ENCODE measurements at regions not wholly inside any gene's neighbourhood (a gene's known extent, or its start where the extent isn't known, plus 50 kb on each side); places are given as distances from the start of the nearest gene placed in this dataset.
"Not testable (repeated sequence)": the region's sequence is repeated elsewhere in the genome, so short reads cannot be mapped to it uniquely, and the experiment has no call there.

DNA sequence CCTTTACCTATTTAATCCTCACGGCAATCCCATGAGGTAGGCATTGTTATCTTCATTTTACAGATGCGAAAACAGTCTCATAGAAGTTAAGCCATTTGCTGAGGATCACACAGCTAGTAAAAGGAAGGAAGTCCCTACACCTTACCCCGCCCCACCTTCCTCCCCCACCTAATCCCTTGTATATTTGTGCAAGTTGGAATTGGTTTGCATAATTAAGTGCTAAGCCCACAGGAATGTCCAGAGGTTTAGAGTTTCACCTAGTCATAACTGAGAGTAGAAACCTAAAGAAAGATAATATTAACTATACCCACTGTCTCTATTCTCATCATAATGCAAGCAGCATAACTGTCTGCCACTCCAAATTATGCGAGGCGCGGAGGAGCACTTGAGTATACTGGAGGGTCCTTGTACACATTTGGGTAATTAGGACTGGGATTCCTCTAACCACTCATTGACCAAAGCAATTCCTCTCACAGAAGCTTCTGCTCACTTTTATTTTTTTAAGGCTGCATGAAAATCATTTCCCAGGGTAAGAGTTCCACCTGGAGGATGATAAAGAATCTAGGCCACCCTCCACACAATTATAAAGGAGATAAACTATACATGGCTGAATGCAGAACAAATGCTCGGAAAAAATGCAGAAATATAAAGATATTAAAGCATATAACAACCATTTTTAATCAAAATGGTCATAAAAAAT is 199.9 kb downstream of the FAM181B start:
- no peak for DNase-seq

- DNase-seq = no peak
These were observed 203.7 kb downstream of the FAM181B start for GRCh38 chr11:82529936-82530335.

DNA sequence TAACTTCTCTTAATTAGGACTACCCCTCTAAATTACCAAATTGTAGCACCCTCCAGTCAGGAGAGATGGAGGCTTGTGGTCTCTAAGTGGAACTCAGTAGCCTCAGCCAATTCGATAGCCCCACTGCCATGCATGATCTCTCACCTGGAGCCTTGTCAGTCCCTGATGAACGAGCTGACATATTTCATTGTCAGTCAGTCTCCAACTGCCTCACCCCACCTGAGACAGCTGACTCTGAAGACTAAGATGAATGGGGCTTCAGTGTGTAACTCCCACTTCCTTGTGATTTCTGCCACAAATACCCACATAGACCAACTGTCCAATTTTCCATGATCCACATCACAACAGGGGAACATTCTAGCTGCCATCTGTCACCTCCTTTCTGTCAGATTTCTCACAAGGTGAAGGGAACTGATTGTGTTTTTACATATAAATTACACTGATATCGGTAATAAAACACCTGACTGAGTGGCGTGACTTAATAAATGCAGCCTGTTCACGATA is 206.5 kb downstream of the FAM181B start:
- no peak for DNase-seq

DNA sequence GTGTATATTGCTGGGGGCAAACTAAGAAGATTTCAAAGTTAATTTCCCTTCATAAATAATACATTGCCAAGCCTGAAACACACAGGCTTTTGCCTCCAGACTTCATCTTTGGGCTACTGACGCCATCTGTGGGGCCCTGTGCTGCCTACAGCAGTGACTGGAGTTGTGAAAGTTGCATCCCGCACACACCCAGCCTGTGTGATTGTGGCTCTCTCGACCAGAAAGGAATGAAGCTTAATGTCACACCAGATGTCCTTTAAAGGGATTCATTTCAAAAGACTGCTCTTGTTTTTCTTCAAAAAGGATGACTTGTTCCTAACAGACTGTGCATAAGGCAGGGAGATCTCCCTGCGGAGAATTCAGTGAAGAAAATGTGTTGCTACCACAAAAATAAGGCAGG is 210.5 kb downstream of the FAM181B start:
- no peak for DNase-seq

- no peak for DNase-seq
These were observed 212.2 kb downstream of the FAM181B start for GRCh38 chr11:82521427-82521826.

- DNase-seq = no peak
These were observed 226.4 kb downstream of the FAM181B start for GRCh38 chr11:82507288-82507687.

DNA sequence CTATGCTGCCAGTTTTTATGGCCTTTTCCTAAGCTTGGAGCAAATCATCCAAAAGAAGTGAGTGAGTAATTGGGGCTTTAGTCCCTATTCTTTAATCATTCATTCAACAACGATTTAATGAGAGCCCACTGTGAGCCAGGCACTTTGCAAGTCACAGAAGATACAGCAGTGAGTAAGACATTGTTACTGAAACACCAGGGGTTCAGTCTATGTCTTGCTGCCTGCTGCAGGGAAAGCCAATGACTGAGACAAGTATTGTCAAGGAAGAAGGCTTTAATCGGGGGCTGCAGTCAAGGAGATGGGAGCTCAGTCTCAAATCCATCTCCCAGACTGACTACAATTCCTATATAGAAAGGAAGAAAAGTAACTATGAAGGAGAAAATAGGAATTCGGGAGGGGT is 228.3 kb downstream of the FAM181B start:
- DNase-seq = no peak

DNA sequence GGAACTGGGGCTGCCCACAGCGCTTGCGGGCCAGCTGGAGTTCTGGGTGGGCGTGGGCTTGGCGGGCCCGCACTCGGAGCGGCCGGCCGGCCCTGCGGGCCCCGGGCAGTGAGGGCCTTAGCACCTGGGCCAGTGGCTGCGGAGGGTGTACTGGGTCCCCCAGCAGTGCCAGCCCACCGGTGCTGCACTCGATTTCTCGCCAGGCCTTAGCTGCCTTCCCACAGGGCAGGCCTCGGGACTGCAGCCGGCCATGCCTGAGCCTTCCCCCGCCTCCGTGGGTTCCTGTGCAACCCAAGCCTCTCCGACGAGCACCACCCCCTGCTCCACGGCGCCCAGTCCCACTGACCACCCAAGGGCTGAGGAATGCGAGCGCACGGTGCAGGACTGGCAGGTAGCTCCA is 232.5 kb downstream of the FAM181B start:
- not testable (repeated sequence) for DNase-seq

DNA sequence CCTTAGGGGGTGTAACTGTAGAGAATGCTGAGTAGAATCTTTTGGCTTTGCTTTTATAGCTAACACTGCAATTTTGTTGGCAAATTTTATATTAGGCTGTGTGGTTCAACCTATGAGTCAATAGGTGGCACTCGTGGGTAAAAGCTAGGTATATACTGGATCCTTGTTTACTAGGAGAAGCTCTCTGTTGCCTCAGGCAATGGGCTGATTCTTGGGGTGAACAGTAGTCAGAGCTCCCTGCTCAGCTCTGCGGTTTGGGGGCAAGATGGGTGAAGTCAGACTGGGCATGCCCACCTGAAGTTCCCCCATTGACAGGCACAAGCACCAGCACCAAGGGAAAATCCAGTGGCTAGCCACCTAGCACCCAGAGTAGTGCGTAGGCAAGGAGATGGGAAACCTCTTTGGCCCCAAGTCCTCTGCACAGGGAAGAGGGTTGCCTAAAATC is 238.7 kb downstream of the FAM181B start:
- DNase-seq = no peak

GRCh38 chr11:82474876-82475275 is 258.8 kb downstream of the FAM181B start:
- no peak for DNase-seq

DNA sequence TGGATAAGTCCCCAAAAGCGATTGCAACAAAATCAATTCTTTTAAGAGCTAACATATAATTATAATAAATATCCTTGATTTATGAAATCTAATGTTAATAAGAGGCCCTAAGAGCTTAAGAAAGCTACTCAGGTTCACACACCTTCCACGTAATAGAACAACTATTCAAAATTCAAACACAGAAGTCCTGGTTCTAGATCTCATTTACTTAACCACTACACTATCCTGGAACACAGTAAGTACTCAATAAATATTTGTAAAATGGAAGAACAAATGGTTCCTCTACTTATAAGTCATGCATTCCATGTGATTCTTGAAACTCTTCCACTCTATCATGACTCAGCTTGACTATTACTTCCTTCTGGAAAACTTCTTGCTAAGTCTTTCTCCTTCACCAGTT is 268.2 kb downstream of the FAM181B start:
- no peak for DNase-seq

DNA sequence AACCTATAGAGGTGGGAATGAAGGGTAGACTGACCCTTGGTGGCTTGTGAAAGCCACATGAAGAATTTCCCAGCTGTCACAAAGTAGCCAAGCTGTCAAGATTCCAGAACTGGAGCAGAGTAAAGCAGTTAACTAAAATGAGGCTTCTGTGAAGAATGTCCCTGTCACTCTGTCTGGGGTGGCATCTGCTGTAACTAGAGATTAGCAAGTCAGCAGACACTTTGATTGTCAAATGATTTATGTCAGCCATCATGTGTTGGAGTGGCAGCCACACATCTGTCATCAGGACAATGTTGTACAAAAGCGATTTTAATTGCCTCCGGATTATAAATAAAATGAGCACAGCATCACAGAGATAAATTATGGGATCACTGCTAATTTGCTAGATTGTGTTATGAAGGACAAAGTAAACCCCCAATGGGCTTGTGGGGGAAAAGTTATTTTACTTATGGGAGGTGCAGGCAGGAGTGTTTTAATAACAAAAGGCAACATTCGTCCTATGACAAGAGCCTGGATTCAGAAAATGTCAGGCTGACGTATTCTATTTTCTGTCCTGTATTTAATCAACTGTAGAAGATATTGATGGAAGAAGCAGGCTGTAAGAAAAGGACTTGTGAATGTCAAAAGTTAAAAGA is 270.9 kb downstream of the FAM181B start:
- DNase-seq = no peak

DNA sequence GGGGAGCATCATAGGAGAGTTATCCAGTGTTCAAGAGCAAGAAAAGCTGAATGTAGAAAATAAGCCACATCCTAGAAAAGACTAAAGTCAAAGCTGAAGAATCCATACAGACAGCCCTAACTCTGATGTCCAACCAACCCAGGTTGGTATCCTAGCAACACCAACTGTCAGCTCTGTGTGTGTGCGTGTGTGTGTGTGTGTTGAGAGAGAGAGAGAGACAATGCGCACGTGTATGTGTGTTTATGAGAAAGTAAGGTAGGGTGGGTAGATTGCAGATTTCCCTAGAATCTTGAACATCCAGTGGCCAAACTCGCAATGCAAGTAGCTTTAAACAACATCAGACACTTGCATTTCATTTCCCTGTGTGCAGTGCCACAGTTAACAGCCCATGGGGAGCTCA is 274.9 kb downstream of the FAM181B start:
- no peak for DNase-seq

DNA sequence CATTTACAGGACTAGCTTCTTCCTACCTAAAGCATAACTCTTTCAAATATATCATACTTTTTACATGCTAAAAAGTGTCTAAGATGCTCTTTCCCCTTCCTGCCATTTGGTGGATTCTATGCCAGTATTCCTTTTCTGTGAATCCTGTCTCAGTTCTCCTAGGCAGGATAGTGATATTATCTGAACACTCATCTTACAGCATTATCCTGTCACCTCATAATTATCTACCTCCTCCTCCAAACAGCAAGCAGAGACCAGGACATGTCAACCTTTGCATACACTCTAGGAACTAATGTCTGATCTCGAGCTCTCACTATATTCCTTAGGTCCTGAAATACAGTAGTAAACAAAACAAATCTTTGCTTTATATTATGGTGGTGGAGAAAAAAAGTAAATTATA is 275.5 kb downstream of the FAM181B start:
- no peak for DNase-seq

DNA sequence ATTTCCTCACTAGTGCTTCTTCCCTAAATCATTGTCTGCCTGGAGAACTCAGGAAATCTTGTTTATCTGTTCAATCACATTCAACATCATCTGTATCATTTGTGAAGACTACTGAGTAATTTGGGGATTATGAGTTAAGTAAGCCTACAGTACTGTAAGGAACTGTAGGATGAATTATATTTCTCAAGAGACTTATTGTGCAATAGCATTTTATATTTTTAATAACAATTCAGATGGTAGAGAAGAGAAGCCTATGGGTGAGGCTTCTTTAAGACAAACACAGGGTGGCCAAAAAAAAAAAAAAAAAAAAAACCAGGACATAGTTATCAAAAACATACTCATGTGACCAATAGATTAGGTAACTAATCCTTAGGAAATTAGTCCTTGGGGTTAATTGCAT is 282.7 kb downstream of the FAM181B start:
- no peak for DNase-seq

GRCh38 chr11:82406611-82407010 is 327.1 kb downstream of the FAM181B start:
- no peak for DNase-seq

DNA sequence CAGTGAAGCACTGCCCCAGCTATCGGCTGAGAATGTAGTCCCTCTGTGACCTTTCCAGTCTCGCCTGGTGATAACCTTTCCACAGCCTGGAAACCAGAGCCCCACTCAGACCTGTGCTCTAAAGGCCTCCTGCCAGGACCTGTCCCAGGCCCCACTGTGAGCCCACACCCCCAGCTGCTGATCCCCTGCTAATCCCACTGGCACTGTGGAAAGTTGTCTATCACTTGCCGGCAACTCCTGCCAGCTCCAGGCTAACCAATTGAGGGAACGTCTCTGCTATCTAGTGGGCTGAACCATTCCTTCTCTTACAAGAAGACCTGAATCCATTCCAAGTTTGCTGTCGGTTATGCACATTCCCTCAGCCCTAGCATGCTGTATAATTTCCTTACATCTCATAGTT is 328.2 kb downstream of the FAM181B start:
- DNase-seq = no peak

DNA sequence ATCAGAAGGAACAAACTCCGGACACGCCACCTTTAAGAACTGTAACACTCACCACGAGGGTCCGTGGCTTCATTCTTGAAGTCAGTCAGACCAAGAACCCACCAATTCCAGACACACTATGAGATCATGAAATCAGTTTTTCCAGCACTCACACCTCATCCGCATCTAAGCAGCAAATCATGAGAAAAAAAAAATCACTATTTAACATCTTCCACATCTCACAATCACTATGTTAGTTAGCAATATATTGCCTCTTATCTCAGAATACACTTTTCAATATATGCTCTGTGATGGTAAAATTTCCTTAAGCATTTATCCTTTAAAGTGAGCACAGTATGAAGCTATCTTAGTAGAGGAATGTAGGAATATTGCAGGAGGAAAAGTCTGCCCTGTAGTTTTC is 328.7 kb downstream of the FAM181B start:
- no peak for DNase-seq

GRCh38 chr11:82403640-82404305 is 329.9 kb downstream of the FAM181B start:
- no peak for DNase-seq

DNA sequence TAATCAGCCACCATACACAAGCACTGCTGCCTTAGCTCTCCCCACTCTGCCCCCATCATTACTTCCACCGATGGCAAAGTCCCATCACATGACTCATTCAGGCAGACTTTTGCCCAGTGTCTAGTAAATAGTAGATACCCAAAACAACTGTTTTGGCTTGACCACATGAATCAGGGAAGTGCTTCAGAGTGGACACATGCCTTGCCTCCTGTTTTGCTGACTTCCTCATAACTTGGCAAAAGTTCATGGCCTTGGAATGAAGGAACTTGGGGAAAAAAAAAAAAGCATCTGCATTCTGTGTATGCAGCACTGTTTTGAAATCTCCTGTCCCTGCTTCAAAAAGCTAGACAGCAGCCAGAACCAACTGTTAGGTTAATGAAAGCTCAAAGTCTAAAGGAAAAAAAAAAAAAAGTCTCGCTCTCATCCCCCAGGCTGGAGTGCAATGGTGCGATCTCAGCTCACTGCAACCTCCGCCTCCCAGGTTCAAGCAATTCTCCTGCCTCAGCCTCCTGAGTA is 335.3 kb downstream of the FAM181B start:
- no peak for DNase-seq

DNA sequence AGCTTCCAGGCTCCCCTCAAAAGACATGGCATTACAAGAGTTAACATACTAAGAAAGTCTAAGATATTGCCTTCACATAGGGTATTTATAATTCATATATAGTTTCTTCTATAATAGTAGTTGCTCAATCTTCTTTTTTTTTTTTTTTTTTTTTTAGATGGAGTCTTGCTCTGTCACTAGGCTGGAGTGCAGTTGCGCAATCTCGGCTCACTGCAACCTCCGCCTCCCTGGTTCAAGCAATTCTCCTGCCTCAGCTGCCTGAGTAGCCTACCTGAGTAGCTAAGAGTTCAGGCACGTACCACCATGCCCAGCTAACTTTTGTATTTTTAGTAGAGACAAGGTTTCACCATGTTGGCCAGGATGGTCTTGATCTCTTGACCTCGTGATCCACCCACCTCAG is 337.0 kb downstream of the FAM181B start:
- DNase-seq = not testable (repeated sequence)

DNA sequence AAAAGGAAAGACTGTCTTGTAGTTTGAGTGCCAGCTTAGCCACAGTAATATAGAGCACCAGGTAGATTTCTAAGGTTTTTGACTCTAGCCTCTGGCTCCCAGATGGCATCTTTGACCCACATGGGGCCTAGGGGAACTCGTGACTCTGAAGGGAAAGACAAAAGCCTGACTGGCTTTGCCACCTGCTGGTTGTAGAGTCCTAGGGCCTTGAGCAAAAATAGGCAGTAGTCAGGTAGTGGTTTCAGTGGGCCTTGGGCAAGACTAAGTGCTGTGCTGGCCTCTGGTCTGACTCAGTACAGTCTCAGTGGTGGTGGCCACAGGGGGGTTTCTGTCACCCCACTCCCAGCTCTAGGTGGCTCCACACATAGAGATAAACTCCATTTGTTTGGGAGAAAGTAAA is 349.4 kb downstream of the FAM181B start:
- no peak for DNase-seq

- no peak for DNase-seq
These were observed 359.7 kb downstream of the FAM181B start for GRCh38 chr11:82373781-82374542.

All from stimulated activated naive CD4-positive, alpha-beta T cell (primary cell).